ENCODE measurements at regions not wholly inside any gene's neighbourhood (a gene's known extent, or its start where the extent isn't known, plus 50 kb on each side); places are given as distances from the start of the nearest gene placed in this dataset.

- Mint-ChIP-seq H3K9me3 (ENCODE audit: unreplicated experiment) (no peaks in the 10 kb centered on the region), H3K27ac (ENCODE audit: unreplicated experiment) (no peak overlapping the region), H3K27me3 (ENCODE audit: unreplicated experiment) (no peaks in the 10 kb centered on the region), H3K4me3 (ENCODE audit: unreplicated experiment) (no peak overlapping the region), H3K36me3 (ENCODE audit: unreplicated experiment) (peaks cover 13% of the 10 kb centered on the region), H3K4me1 (ENCODE audit: low read depth, unreplicated experiment) (no peaks in the 10 kb centered on the region)
- no peak for DNase-seq
- TF ChIP-seq CTCF (IDR thresholded peaks at IDR 0.05; ENCODE audit: partially characterized antibody, unreplicated experiment), result no peak
Measured at GRCh38 chr15:75148280-75148679, 53.4 kb upstream of the C15orf39 start.

- no peaks in the 10 kb centered on the region for H3K4me1 Mint-ChIP-seq (ENCODE audit: low read depth, unreplicated experiment)
- H3K9me3 Mint-ChIP-seq (ENCODE audit: unreplicated experiment), result no peaks in the 10 kb centered on the region
- no peak for DNase-seq
- no peaks in the 10 kb centered on the region for H3K27me3 Mint-ChIP-seq (ENCODE audit: unreplicated experiment)
- no peak for TF ChIP-seq CTCF (IDR thresholded peaks at IDR 0.05; ENCODE audit: partially characterized antibody, unreplicated experiment)
- peaks cover 18% of the 10 kb centered on the region for H3K36me3 Mint-ChIP-seq (ENCODE audit: unreplicated experiment)
- H3K27ac Mint-ChIP-seq (ENCODE audit: unreplicated experiment), result no peak overlapping the region
- H3K4me3 Mint-ChIP-seq (ENCODE audit: unreplicated experiment), result no peak overlapping the region
Measured at GRCh38 chr15:75149867-75150709, 51.6 kb upstream of the C15orf39 start.

GRCh38 chr15:75151214-75152128 is 50.2 kb upstream of the C15orf39 start:
- Mint-ChIP-seq H3K27me3 (ENCODE audit: unreplicated experiment) (no peaks in the 10 kb centered on the region), H3K9me3 (ENCODE audit: unreplicated experiment) (no peaks in the 10 kb centered on the region), H3K27ac (ENCODE audit: unreplicated experiment) (peak overlapping the region; percentile 9), H3K36me3 (ENCODE audit: unreplicated experiment) (peaks cover 18% of the 10 kb centered on the region), H3K4me3 (ENCODE audit: unreplicated experiment) (no peak overlapping the region), H3K4me1 (ENCODE audit: low read depth, unreplicated experiment) (no peaks in the 10 kb centered on the region)
- DNase-seq, result no peak
- no peak for TF ChIP-seq CTCF (IDR thresholded peaks at IDR 0.05; ENCODE audit: partially characterized antibody, unreplicated experiment)
